WTC11 (cell line): ENCODE measurements at regions not wholly inside any gene's neighbourhood (a gene's known extent, or its start where the extent isn't known, plus 50 kb on each side); places are given as distances from the start of the nearest gene placed in this dataset.

Experiments
- ATAC-seq: fragments of 200-7000 bp; cut with Tn5 transposase; 2 replicates; pipeline ENCODE4 v1.10.0; 2021; ENCODE audit warnings: mild to moderate bottlenecking, moderate library complexity
- CTCF ChIA-PET: fragments of 300-600 bp; sonication (Branson Sonifier 250); formaldehyde crosslinking; loops from one replicate; lab custom pipeline; 2021; ENCODE audit warnings: antibody characterized with exemption; lab: Charles Lee
- POLR2A ChIA-PET: fragments of 350-600 bp; sonication (Branson Sonifier 250); formaldehyde crosslinking; loops from one replicate; lab custom pipeline; 2021; ENCODE audit warnings: antibody characterized with exemption; lab: Charles Lee
- DNase-seq: peaks from one replicate; pipeline ENCODE4 v3.0.0; 2021; ENCODE audit warnings: low spot score
- H3K27ac Mint-ChIP-seq: 2 replicates; pipeline ENCODE4 v1.8.0; 2021; ENCODE audit warnings: mixed read lengths
- H3K27me3 Mint-ChIP-seq: 2 replicates; pipeline ENCODE4 v1.8.0; 2021; ENCODE audit warnings: low read depth, mild to moderate bottlenecking, moderate library complexity, mixed read lengths
- H3K36me3 Mint-ChIP-seq: 2 replicates; pipeline ENCODE4 v1.8.0; 2021; ENCODE audit warnings: mixed read lengths
- H3K4me1 Mint-ChIP-seq: 2 replicates; pipeline ENCODE4 v1.8.0; 2022; ENCODE audit warnings: mixed read lengths
- H3K4me3 Mint-ChIP-seq: 2 replicates; pipeline ENCODE4 v1.8.0; 2021; ENCODE audit warnings: mild to moderate bottlenecking, moderate library complexity, mixed read lengths
- H3K9me3 Mint-ChIP-seq: 2 replicates; pipeline ENCODE4 v1.8.0; 2021; ENCODE audit warnings: mixed read lengths
- ATF2 ChIP-seq: sonication (generic); formaldehyde crosslinking; IDR thresholded peaks from 2 replicates; pipeline ENCODE4 v1.8.1; 2022; ENCODE audit warnings: low read depth, missing genetic modification reagents, borderline replicate concordance
- CBFB ChIP-seq: sonication (generic); formaldehyde crosslinking; IDR thresholded peaks from 2 replicates; pipeline ENCODE4 v1.8.1; 2022; ENCODE audit warnings: mild to moderate bottlenecking, low read depth, missing genetic modification reagents
- EMX1 ChIP-seq: fragments of 250-450 bp; sonication (Bioruptor Pico); IDR thresholded peaks from 2 replicates; pipeline ENCODE4 v1.8.0; 2021; ENCODE audit warnings: mild to moderate bottlenecking
- ESRRA ChIP-seq: sonication (generic); formaldehyde crosslinking; IDR thresholded peaks from 2 replicates; pipeline ENCODE4 v1.8.1; 2022; ENCODE audit warnings: mild to moderate bottlenecking, missing genetic modification reagents, borderline replicate concordance
- GRHL2 ChIP-seq: fragments of 250-450 bp; sonication (Bioruptor Pico); IDR thresholded peaks from 2 replicates; pipeline ENCODE4 v1.8.0; 2022; ENCODE audit warnings: mild to moderate bottlenecking, moderate library complexity; ENCODE audit not compliant: insufficient replicate concordance, severe bottlenecking
- IRF1 ChIP-seq: sonication (generic); formaldehyde crosslinking; IDR thresholded peaks from 2 replicates; pipeline ENCODE4 v1.8.0; 2023; ENCODE audit warnings: missing genetic modification reagents
- JUN ChIP-seq: sonication (generic); formaldehyde crosslinking; IDR thresholded peaks from 2 replicates; pipeline ENCODE4 v1.8.0; 2023; ENCODE audit warnings: mild to moderate bottlenecking, missing genetic modification reagents
- MLX ChIP-seq: sonication (generic); formaldehyde crosslinking; IDR thresholded peaks from 2 replicates; pipeline ENCODE4 v1.8.1; 2023; ENCODE audit warnings: mild to moderate bottlenecking, missing genetic modification reagents, moderate library complexity
- MYBL2 ChIP-seq: sonication (generic); formaldehyde crosslinking; IDR thresholded peaks from 2 replicates; pipeline ENCODE4 v1.8.1; 2023; ENCODE audit warnings: mild to moderate bottlenecking, moderate library complexity, missing genetic modification reagents
- OVOL2 ChIP-seq: fragments of 250-450 bp; sonication (Bioruptor Pico); IDR thresholded peaks from 2 replicates; pipeline ENCODE4 v1.9.0; 2021; ENCODE audit warnings: mild to moderate bottlenecking, borderline replicate concordance
- SMAD4 ChIP-seq: sonication (generic); formaldehyde crosslinking; IDR thresholded peaks from 2 replicates; pipeline ENCODE4 v1.8.0; 2022; ENCODE audit warnings: mild to moderate bottlenecking, missing genetic modification reagents
- USF2 ChIP-seq: sonication (generic); formaldehyde crosslinking; IDR thresholded peaks from 2 replicates; pipeline ENCODE4 v1.8.1; 2023; ENCODE audit warnings: mild to moderate bottlenecking, missing genetic modification reagents, moderate library complexity
- ZNF232 ChIP-seq: sonication (generic); formaldehyde crosslinking; IDR thresholded peaks from 2 replicates; pipeline ENCODE4 v1.8.0; 2022; ENCODE audit warnings: mild to moderate bottlenecking, missing genetic modification reagents
- ZNF263 ChIP-seq: sonication (generic); formaldehyde crosslinking; IDR thresholded peaks from 2 replicates; pipeline ENCODE4 v1.8.1; 2022; ENCODE audit warnings: low read depth, mild to moderate bottlenecking, moderate library complexity, missing genetic modification reagents
- TF ChIP-seq, protein P1 (sequence below): sonication (generic); formaldehyde crosslinking; conservative IDR thresholded peaks from 2 replicates; pipeline ENCODE4 v1.8.1; 2023; ENCODE audit warnings: mild to moderate bottlenecking, low read depth, missing genetic modification reagents, moderate library complexity
- TF ChIP-seq, protein P2 (sequence below): sonication (generic); formaldehyde crosslinking; IDR thresholded peaks from 2 replicates; pipeline ENCODE4 v1.8.1; 2023; ENCODE audit warnings: mild to moderate bottlenecking, moderate library complexity, missing genetic modification reagents
- TF ChIP-seq, protein P3 (sequence below): fragments of 250-450 bp; sonication (Bioruptor Pico); IDR thresholded peaks from 2 replicates; pipeline ENCODE4 v1.9.0; 2021; ENCODE audit warnings: mild to moderate bottlenecking, borderline replicate concordance
- TF ChIP-seq, protein P4 (sequence below): sonication (generic); formaldehyde crosslinking; IDR thresholded peaks from 2 replicates; pipeline ENCODE4 v1.8.1; 2022; ENCODE audit warnings: missing genetic modification reagents, borderline replicate concordance

DNA sequence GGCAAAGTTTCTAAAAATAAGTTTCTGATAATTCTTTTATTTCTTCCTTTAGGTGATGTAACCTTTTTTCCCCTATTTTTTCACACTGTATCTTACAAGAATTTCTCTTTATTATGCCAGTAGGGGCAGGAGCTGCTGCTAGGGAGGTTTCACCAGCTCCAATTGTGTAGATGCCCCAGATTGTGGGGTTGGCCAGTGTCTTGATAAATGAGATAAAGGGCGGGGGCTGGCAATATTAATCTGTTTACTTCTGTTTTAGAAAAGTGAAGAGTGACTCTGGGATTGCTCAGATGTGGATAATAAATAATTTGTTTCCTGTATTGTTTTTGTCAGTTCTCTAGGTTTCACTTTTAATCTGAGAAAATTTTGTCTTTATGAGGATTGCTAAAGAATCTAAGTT, 190.4 kb downstream of the MC4R start:
- TF ChIP-seq EMX1 (no peak), ATF2 (CRISPR knock-in tag) (no peak), OVOL2 (no peak), GRHL2 (no peak), MLX (CRISPR knock-in tag) (no peak), USF2 (CRISPR knock-in tag) (no peak), ZNF263 (CRISPR knock-in tag) (no peak), JUN (CRISPR knock-in tag) (no peak), ZNF232 (CRISPR knock-in tag) (no peak), MYBL2 (no peak), CBFB (CRISPR knock-in tag) (no peak), SMAD4 (CRISPR knock-in tag) (no peak), ESRRA (CRISPR knock-in tag) (no peak), IRF1 (CRISPR knock-in tag) (no peak)
- TF ChIP-seq, protein P1, sequence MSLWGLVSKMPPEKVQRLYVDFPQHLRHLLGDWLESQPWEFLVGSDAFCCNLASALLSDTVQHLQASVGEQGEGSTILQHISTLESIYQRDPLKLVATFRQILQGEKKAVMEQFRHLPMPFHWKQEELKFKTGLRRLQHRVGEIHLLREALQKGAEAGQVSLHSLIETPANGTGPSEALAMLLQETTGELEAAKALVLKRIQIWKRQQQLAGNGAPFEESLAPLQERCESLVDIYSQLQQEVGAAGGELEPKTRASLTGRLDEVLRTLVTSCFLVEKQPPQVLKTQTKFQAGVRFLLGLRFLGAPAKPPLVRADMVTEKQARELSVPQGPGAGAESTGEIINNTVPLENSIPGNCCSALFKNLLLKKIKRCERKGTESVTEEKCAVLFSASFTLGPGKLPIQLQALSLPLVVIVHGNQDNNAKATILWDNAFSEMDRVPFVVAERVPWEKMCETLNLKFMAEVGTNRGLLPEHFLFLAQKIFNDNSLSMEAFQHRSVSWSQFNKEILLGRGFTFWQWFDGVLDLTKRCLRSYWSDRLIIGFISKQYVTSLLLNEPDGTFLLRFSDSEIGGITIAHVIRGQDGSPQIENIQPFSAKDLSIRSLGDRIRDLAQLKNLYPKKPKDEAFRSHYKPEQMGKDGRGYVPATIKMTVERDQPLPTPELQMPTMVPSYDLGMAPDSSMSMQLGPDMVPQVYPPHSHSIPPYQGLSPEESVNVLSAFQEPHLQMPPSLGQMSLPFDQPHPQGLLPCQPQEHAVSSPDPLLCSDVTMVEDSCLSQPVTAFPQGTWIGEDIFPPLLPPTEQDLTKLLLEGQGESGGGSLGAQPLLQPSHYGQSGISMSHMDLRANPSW (CRISPR knock-in tag) = no peak
- TF ChIP-seq, protein P2, sequence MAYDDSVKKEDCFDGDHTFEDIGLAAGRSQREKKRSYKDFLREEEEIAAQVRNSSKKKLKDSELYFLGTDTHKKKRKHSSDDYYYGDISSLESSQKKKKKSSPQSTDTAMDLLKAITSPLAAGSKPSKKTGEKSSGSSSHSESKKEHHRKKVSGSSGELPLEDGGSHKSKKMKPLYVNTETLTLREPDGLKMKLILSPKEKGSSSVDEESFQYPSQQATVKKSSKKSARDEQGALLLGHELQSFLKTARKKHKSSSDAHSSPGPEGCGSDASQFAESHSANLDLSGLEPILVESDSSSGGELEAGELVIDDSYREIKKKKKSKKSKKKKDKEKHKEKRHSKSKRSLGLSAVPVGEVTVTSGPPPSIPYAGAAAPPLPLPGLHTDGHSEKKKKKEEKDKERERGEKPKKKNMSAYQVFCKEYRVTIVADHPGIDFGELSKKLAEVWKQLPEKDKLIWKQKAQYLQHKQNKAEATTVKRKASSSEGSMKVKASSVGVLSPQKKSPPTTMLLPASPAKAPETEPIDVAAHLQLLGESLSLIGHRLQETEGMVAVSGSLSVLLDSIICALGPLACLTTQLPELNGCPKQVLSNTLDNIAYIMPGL = no peak
- TF ChIP-seq, protein P3, sequence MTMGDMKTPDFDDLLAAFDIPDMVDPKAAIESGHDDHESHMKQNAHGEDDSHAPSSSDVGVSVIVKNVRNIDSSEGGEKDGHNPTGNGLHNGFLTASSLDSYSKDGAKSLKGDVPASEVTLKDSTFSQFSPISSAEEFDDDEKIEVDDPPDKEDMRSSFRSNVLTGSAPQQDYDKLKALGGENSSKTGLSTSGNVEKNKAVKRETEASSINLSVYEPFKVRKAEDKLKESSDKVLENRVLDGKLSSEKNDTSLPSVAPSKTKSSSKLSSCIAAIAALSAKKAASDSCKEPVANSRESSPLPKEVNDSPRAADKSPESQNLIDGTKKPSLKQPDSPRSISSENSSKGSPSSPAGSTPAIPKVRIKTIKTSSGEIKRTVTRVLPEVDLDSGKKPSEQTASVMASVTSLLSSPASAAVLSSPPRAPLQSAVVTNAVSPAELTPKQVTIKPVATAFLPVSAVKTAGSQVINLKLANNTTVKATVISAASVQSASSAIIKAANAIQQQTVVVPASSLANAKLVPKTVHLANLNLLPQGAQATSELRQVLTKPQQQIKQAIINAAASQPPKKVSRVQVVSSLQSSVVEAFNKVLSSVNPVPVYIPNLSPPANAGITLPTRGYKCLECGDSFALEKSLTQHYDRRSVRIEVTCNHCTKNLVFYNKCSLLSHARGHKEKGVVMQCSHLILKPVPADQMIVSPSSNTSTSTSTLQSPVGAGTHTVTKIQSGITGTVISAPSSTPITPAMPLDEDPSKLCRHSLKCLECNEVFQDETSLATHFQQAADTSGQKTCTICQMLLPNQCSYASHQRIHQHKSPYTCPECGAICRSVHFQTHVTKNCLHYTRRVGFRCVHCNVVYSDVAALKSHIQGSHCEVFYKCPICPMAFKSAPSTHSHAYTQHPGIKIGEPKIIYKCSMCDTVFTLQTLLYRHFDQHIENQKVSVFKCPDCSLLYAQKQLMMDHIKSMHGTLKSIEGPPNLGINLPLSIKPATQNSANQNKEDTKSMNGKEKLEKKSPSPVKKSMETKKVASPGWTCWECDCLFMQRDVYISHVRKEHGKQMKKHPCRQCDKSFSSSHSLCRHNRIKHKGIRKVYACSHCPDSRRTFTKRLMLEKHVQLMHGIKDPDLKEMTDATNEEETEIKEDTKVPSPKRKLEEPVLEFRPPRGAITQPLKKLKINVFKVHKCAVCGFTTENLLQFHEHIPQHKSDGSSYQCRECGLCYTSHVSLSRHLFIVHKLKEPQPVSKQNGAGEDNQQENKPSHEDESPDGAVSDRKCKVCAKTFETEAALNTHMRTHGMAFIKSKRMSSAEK = no peak
- TF ChIP-seq, protein P4, sequence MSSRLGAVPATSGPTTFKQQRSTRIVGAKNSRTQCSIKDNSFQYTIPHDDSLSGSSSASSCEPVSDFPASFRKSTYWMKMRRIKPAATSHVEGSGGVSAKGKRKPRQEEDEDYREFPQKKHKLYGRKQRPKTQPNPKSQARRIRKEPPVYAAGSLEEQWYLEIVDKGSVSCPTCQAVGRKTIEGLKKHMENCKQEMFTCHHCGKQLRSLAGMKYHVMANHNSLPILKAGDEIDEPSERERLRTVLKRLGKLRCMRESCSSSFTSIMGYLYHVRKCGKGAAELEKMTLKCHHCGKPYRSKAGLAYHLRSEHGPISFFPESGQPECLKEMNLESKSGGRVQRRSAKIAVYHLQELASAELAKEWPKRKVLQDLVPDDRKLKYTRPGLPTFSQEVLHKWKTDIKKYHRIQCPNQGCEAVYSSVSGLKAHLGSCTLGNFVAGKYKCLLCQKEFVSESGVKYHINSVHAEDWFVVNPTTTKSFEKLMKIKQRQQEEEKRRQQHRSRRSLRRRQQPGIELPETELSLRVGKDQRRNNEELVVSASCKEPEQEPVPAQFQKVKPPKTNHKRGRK (CRISPR knock-in tag) = no peak

More for the DNA sequence above, 190.4 kb downstream of the MC4R start:
- Mint-ChIP-seq H3K27ac (no peak overlapping the region), H3K4me3 (no peak overlapping the region), H3K27me3 (no peaks in the 10 kb centered on the region), H3K36me3 (peaks cover 5% of the 10 kb centered on the region; the same call in 1 of the 2 replicates), H3K9me3 (peaks cover 12% of the 10 kb centered on the region), H3K4me1 (peaks cover 8% of the 10 kb centered on the region)
- ChIA-PET POLR2A (no interaction called here), CTCF (no interaction called here)
- no peak for DNase-seq
- no peak for ATAC-seq
